Germinal center (tissue), 1 donor: ENCODE measurements at regions not wholly inside any gene's neighbourhood (a gene's known extent, or its start where the extent isn't known, plus 50 kb on each side); places are given as distances from the start of the nearest gene placed in this dataset.

ENCODE experiments used
- DNase-seq: peaks from one replicate; pipeline ENCODE4 v3.0.0; 2012; ENCODE audit warnings: mixed read lengths, low spot score

DNA sequence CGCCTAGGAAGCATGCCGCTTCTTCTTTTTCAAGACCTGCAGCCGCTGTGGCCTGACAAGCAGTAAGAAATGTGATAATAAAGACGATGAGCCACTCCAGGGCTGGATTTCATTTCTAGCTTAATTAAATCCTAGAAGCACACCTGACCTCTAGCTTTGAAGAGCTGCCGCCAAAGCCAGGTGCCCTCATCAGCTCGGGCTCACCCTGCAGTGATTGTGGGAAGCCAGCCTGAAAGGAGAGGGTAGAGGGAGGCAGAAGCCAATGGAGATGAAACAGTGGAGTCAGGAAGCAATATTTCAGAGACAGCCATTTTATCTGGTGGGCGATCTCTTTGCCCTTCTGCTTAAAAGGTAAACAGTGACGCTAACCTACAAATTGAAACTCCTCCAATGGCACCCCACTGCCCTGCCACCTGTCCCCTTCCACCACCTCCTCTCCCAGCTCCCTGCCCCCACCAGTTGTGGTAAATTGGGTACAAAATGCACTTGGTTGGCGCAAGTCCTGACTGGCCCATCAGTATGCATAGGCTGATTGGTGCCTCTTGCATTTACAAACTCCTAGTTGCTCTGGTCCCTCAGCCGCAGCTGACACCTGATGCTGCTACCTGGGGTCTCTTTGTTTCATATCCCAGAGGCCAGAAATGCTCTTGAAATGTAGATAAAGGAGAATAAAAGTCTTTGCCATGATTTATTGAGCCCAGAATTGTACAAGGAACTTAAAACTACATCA, 385.3 kb downstream of the PDCD6IP start:
- no peak for DNase-seq

DNA sequence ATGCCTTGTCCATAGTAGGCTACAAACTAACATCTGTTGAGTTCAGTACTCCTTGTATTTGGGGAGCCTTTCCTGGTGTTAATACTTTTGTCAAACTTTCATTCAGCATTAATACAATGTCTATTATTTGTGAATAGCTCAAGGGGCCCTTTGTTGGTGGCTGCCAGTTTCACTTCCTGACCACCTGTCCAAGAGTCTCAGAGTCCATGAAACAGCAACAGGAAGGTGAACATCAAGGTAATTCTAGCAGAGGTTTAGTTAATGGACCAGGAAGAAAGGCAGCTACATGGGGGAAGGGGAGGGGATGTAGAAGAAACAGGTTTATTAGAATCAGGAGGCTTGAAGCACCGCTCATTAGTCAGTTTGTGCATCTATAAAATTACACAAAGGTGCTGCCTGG, 386.9 kb downstream of the PDCD6IP start:
- DNase-seq, result no peak

DNA sequence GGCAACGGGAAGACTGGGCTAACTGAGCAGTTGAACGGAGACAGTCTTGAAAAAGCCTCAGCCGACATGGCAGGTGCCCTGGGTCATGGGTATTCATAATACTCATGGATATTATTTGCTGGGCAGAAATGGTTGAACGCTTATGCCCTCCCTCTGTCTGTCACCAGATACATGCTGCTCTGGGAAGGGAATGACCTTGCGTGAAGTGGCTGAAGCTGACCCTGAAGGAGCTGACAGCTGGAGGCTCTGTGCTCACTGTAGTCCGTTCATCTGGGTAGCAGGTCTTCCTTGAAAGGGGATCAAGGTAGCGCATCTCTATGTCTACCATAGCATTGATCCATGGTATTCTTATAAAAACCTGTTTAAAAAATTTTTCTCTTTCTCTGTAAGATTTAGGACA, 390.7 kb downstream of the PDCD6IP start:
- DNase-seq, result no peak

DNA sequence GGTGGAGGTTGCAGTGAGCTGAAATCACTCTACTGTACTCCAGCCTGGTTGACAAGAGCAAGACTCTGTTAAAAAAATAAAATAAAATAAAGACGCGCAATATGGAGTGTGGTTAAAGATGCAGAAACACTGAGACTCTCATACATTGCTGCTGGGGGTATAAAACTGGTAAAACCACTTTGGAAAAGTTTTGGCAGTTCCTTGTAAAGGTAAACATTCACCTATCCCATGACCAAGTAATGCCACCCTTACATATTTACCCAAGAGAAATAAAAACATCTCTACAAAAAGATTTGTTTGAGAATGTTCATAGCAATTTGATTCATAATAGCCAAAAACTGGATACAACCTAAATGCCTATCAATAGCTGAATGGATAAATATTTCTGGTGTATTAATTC, 398.5 kb downstream of the PDCD6IP start:
- no peak for DNase-seq

DNA sequence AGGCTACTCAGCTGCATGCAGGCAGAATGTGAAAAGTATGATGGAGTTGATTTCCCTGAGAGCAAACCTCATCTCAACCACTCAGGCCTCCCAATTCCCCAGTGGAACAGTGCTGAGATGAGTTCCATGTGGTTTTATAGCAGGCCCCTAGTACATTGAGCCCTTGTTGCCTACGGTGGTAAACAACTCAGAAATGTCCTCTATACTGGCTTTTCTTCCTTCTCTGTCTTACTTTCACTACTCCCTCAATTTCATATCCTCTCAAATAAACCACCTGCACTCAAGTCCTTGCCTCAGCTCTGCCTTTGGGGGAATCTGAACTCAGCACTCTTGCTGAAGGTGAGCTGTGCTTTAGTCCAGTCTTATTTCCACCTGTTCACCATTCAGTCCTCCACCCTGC, 399.9 kb downstream of the PDCD6IP start:
- peak; percentile 18 for DNase-seq

DNA sequence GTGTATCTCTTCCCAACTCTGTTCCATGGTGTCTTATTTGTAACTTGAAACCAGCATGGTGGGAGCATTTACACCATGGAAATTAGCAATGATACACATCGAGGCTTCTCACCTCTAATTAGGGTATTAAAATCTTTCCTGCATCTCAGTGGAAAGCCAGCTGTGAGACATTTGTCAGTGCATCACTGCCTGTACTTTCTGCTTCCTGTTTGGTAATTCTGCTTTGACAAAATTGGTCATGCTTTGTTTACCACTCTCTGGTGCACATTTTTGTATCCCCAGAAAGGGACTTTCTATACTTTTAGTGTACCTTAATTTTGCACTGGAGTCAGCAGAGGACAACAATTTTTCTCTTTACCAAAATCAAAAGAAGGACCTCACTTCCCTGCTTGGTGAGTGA, 402.1 kb downstream of the PDCD6IP start:
- DNase-seq, result peak; percentile 21

DNA sequence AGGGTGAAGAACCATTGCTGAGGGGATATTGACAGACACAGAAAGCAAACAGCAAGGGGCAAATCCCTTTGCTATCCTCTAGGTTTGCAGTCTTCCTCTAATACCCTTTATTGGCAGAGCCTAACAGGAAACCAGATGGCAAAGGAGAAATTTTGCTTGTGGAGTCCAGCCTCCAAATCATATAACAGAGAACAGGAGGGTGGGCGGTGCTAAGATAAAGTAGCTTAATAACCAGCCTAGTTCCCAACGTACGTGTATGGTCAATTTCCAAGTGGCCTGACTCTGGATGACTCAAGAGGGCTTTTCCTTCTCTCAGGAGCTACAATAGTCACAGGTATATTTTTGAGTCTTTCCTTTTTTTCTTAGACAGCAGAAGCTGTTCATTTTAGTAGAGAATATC, 404.5 kb downstream of the PDCD6IP start:
- no peak for DNase-seq

DNA sequence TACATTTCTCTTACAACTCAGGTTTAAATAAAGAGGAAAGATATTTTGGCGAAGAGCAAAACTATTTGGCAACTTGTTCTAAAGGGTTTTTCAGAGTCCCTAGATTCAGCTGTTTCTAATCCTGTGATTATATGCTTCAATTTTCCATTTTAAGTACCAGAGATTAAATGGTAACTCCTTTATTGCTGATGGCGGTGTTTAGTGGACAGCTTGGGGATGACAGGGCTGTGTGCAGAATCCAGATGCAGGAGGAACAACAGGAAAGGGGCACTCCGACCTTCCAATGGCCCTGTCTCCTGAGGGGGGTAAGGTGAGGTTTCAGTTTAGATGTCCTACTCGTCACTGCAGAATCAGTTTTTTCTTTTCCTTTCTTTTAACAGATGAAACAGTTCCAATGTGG, 405.0 kb downstream of the PDCD6IP start:
- no peak for DNase-seq

DNA sequence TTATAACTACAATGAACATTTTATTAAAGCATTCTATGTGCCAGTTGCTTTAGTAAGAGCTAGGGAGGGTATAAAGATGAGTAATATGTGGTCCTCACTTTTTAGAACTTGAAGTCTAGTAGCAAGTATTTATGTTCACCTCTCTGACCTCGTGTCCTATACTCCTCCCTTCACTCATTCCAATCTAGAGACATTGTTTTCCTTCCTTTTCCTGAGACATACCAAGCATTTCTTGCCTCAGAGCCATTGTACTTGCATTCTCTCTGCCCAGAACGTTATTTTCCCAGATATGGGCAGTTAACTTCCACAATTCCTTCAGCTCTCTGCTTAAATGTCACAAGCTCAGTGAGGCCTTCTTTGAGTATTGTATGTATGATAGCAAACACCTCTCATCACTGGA, 408.6 kb downstream of the PDCD6IP start:
- DNase-seq, result no peak

DNA sequence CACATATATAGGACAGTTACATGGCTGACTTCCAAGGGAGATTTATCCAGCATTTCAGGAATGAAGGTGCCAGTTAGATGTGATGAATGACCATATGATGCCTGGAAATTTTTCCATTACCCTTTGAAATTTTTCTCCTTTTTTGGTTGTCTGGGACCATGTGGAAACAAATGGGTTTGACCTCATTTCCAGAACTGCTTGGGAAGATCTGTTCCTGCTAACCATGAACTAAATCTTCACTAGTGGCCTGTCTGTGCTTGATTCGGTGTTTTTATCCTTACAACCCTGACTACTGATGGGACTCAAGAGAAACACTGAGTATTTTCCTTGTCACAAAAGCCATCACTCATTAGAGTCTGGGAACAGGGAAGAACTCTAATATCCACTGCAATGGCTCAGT, 409.4 kb downstream of the PDCD6IP start:
- no peak for DNase-seq

DNA sequence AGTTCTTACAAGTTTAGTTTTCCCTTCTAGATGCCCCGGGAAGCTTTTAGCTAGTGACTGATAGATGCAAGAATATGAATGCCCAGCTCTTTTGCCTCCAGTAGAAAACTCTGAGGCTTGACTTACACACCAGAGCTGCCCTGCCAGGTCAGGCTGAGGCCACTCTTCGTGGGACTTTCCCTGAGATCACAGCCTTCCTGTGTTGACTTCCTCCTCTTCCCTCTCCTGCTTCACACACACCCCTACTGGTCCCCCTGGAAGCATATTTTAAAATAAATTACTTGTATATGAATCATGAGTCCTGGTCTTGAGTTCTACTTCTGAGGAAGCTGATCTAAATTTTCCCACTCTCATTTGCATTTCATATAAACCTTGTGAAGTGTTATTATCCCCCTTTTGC, 413.7 kb downstream of the PDCD6IP start:
- DNase-seq, result no peak

DNA sequence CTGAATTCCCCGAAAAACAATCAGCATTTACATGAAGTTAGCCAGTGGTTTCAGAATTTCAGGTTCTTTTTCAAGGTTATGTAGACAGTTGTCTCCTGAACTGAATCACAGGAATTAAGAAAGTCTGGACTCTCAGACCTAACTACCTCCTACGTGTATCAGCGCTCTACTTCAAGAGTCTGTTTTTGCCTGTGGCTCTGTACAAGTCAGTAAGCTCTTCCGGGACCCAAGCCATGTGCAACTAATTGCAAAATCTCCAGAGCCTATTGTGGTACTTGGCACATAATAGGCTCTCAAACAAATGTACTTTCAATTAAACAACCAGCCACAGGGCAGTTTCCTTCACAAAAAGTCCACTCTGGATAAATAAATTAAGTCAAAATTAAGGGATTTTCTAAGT, 414.2 kb downstream of the PDCD6IP start:
- DNase-seq, result no peak

DNA sequence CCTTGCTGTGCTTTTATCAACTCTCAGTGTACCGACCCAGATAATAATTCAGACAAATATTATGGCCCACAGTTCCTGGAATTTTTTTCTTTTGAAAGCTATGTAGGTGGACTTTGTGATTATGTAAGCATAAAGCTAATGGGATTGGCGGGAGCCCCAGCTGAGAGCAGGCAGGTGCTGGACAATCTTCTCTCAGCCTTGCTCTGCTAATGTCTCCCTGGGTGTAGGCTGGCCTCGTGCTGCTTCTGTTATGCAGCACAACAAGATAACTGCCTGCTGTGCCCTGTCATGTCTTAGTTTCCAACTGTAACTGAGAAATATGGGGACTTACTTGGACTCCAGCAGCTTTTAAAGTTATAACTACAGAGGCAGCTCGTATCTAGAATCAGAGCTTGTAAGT, 415.0 kb downstream of the PDCD6IP start:
- DNase-seq, result no peak

DNA sequence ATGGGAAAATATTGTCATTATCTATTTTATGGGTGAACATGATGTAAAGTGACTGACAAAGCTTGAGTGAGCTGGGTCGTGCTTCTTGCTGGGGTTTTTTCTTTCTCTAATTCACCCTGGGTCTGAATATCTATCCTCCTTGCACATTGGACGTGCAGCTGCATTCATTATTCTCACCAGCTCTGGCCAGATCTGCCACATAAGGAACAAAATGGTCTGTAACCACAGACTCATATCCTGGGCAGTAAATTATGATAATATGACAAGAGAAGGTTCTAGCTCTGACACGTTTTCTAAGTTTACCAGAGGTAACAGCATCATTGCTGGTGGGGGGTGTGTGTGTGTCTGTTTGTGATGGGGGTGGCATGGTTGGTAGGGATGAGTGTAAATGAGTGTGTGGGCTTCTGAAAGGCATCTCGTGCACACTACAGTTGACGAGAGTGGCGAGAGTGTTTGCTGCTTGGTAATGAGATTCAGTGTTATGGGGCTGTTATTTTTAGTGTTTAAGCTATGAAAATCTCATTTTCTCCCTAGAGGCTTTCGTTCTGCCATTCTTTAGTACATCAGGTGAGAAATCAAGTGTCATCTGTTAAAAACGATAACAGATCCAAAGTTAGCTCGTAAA, 418.4 kb downstream of the PDCD6IP start:
- DNase-seq, result peak; percentile 5

DNA sequence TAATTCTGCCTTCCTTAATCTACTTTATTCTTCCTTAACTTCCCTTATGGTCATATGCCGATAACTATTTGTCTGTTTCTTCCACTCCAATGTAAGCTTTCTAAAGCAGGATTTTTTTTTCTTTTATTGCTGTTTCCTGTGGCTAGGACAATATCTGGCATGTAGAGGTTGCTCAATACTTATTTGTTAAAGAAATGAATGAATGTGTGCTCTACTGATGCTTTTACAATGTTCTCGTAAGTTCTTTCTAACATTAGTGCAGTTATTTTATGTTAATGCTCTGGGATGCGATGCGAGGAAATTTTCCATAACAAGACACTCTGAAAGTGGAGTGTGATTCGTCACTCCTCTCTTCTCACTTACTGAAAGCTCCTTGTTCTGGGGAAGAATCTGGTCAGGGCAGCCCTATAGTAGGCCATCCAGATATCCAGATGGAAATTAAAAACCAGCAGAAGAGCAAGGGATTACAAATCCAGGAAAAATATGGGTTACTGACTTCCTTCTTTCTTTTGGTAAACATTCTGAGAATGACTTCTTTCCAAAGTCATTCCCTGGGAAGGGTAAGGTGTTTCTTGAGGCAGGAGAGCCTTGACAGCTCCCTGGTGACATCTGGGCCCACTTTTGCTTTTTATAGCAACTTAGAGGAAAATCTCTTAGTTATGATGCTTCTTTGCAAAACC, 420.4 kb downstream of the PDCD6IP start:
- no peak for DNase-seq

DNA sequence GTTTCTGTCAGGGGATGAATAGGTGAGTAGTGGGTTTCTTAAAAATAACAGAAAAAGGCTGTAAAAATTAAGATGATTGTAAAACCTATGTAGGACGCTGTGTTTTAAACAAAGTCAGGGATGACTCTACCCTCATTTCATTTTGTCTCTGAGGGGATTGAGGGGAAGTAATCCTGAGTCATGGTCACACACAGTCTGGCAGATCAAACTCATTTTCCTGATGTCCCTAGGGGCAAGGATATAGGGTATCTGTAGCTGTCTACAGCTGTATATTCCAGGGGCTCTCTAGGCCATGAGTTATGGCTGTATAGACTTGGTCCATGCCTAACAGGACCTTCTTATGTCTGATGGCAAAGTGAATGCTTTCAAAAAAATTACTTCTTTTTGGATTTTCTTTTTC, 421.1 kb downstream of the PDCD6IP start:
- DNase-seq, result no peak

DNA sequence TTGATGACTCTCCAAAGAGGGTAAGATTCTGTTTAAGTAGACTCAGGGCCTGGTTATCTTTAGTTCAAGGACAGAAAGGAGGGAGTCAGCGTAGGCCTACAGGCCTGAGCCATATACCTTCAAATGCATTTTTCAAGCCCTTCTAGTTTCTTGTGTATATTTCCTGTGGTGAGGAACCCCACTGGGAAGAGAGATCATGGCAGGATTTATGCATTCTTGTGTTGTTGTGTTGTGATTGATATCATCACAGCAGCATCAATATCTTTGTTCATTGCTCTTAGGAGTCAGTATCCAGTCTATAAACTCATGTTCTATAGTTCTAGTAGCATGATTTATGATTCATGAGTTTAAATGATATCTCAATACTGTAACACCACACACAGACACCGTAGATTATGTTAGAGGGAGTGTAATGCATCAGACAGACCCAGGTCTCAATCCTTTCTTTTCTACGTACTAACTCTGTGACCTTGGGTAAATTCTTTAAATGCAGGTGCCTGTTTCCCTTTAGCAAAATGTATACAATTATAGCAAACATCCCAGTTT, 427.5 kb downstream of the PDCD6IP start:
- DNase-seq, result no peak

DNA sequence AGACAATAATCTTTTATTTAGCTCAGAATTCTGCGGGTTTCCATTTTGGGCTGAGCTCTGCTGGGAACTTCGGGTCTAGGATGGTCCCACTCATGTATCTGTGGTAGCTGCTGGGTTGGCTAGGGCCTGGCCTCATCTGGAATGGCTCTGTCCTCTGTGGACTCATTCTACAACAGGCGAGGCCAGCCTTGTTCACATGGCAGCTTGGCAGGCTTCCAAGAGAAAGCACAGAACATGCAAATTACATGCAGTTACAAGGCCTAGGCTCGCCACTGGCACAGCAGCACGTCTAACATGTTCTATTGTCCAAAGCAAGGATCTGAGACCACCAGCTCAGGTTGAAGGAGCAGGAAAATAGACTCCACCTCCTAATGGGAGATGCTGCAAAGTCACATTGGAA, 431.4 kb downstream of the PDCD6IP start:
- no peak for DNase-seq

DNA sequence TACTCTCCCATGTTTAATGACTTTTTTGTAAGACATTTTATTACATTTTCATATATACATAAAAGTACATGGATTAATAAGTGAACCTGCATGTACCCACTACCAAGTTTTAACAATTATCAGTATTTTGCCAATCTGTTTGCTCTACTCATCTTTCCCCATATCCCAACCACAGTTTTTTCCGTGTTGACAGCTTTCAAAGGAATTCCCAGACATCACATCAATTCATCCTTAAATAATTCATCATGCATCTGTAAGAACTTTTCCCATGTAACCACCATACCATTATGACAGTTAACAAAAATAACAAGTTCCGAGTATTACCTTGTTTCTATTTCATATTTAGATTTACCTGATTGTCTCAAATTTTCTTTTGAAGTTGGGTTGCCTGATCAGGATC, 436.7 kb downstream of the PDCD6IP start:
- DNase-seq, result no peak

DNA sequence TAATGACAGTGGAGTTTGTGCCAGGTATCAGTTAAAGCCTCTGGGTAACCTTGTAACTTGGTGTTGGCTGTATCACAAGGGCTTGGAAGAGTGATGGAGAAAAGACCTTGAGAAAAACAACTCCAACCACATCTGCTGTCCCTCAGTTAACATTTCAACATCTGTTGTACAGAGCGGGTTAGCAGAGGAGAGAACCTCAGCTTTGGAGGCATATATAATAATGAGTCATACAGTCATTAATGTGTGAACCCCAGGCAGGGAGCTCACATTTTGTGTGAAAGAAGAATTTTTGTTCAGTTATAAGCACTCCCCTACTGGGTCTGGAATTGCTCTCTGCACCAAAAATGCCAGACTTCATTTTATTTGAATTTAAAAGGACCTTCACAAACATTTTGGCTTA, 439.5 kb downstream of the PDCD6IP start:
- no peak for DNase-seq

DNA sequence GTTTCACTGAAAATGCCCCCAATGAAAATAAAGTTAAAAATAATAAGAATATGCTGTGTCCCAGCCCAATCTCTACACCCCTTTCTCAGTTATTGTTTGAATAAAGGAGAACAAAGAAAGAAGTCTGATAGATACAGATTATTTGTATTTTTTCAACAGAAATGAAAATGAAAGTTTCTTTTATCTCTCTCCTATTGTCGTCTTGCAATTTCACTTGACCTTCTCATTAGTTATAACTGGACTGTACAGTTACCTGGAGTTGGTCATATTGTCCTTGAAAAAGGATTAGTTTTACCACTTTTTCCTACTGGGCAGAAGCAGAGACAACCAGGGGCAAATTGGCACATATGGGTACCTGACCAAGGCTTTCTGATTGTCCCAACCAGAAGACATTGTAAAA, 440.0 kb downstream of the PDCD6IP start:
- DNase-seq, result no peak

DNA sequence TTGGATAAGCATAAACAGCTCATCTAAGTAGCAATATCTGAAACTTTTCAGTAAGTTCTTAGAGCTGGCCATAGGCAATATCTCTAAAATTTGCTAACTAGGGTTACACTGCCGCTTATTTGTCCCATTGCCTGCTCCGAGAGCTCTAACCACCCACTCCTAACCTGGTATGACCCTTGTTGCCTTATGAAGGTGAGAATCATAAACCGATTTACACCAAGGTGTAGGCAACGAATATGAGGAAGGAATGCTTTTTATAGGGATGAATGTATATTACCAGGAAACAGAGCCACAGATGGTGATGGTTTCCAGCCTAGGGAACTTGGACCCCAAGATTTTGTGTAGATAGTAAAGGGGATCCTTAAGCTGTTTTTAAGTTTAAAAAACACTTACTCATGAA, 440.9 kb downstream of the PDCD6IP start:
- no peak for DNase-seq

DNA sequence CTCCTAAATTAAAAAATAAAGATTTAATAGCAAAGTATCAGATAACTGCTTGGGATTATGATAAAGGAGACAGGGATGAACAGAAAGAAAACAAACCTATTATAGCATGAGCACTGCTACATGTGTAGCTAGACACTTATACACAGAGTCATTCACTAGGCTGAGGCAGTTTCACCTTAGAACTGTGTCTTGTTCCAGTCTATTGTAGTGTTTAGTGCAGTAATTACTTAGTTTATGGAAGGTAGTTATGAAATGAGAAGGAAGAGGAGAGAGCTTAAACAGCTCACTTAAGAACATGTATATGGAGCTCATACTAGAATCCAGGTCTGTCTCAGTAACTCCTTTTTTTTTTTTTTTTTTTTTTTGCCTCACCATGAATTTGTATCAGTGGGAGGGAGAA, 441.4 kb downstream of the PDCD6IP start:
- no peak for DNase-seq
